Skin epidermis (tissue), 12 donors: ENCODE measurements at regions not wholly inside any gene's neighbourhood (a gene's known extent, or its start where the extent isn't known, plus 50 kb on each side); places are given as distances from the start of the nearest gene placed in this dataset.
A peak's percentile ranks its signal among the peaks of the same experiment; 100 is the strongest.

Source experiments
- H3K27ac ChIP-seq, 21 experiments: fragments of 200-600 bp; sonication (generic) in 11 of 21; one replicate each; pipeline ENCODE4 v1.5.0; 2020; ENCODE audit warnings: mild to moderate bottlenecking in 3 of 21, inconsistent platforms in 2 of 21, moderate library complexity in 2 of 21
- H3K4me3 ChIP-seq, 7 experiments: fragments of 200-600 bp; sonication (generic) in 2 of 7; one replicate each; pipeline ENCODE4 v1.5.0; 2020; ENCODE audit warnings: inconsistent platforms in 2 of 7, mild to moderate bottlenecking in 2 of 7, moderate library complexity in 1 of 7

- no peak overlapping the region for H3K4me3 ChIP-seq
- no peak overlapping the region for H3K27ac ChIP-seq
Observed at GRCh38 chr2:186263673-186264250, 222.3 kb upstream of the ZC3H15 start.

- no peak overlapping the region for H3K27ac ChIP-seq
Observed at GRCh38 chr2:186269536-186269935, 216.5 kb upstream of the ZC3H15 start.

GRCh38 chr2:186273953-186274352, 212.1 kb upstream of the ZC3H15 start:
- Histone ChIP-seq H3K4me3 (no peak overlapping the region), H3K27ac (no peak overlapping the region)

More at GRCh38 chr2:186269536-186269935, 216.5 kb upstream of the ZC3H15 start:
- no peak overlapping the region for H3K4me3 ChIP-seq

GRCh38 chr2:186274936-186275575, 211.0 kb upstream of the ZC3H15 start:
- no peak overlapping the region for H3K27ac ChIP-seq

GRCh38 chr2:186276909-186277308, 209.2 kb upstream of the ZC3H15 start:
- Histone ChIP-seq H3K4me3 (no peak overlapping the region), H3K27ac (no peak overlapping the region)

More at GRCh38 chr2:186274936-186275575, 211.0 kb upstream of the ZC3H15 start:
- no peak overlapping the region for H3K4me3 ChIP-seq

- Histone ChIP-seq H3K4me3 (no peak overlapping the region), H3K27ac (no peak overlapping the region)
Observed at GRCh38 chr2:186281726-186282125, 204.3 kb upstream of the ZC3H15 start.

GRCh38 chr2:186294248-186294888, 191.7 kb upstream of the ZC3H15 start:
- H3K4me3 ChIP-seq, result no peak overlapping the region
- peak overlapping the region in 1 of 21 experiments; percentile 12 for H3K27ac ChIP-seq

GRCh38 chr2:186299610-186300009, 186.4 kb upstream of the ZC3H15 start:
- no peak overlapping the region for H3K27ac ChIP-seq
- no peak overlapping the region for H3K4me3 ChIP-seq

GRCh38 chr2:186302263-186302662, 183.8 kb upstream of the ZC3H15 start:
- no peak overlapping the region for H3K27ac ChIP-seq
- H3K4me3 ChIP-seq, result no peak overlapping the region

- H3K4me3 ChIP-seq, result no peak overlapping the region
- no peak overlapping the region for H3K27ac ChIP-seq
Observed at GRCh38 chr2:186303091-186303490, 183.0 kb upstream of the ZC3H15 start.

GRCh38 chr2:186304064-186304463, 182.0 kb upstream of the ZC3H15 start:
- Histone ChIP-seq H3K27ac (no peak overlapping the region), H3K4me3 (no peak overlapping the region)

GRCh38 chr2:186306754-186307153, 179.3 kb upstream of the ZC3H15 start:
- H3K4me3 ChIP-seq, result no peak overlapping the region
- H3K27ac ChIP-seq, result no peak overlapping the region

GRCh38 chr2:186307871-186308270, 178.2 kb upstream of the ZC3H15 start:
- no peak overlapping the region for H3K4me3 ChIP-seq
- H3K27ac ChIP-seq, result peak overlapping the region in 1 of 21 experiments; percentile 4

- H3K27ac ChIP-seq, result peak overlapping the region in 1 of 21 experiments; percentile 4
- no peak overlapping the region for H3K4me3 ChIP-seq
Observed at GRCh38 chr2:186308347-186308746, 177.7 kb upstream of the ZC3H15 start.

GRCh38 chr2:186309901-186310300, 176.2 kb upstream of the ZC3H15 start:
- Histone ChIP-seq H3K27ac (no peak overlapping the region), H3K4me3 (no peak overlapping the region)

- no peak overlapping the region for H3K4me3 ChIP-seq
- no peak overlapping the region for H3K27ac ChIP-seq
Observed at GRCh38 chr2:186319105-186319504, 167.0 kb upstream of the ZC3H15 start.

GRCh38 chr2:186325827-186326535, 160.1 kb upstream of the ZC3H15 start:
- H3K4me3 ChIP-seq, result no peak overlapping the region
- peak overlapping the region in 1 of 21 experiments; percentile 46 for H3K27ac ChIP-seq

GRCh38 chr2:186327251-186327868, 158.7 kb upstream of the ZC3H15 start:
- no peak overlapping the region for H3K4me3 ChIP-seq
- no peak overlapping the region for H3K27ac ChIP-seq

- H3K27ac ChIP-seq, result no peak overlapping the region
- no peak overlapping the region for H3K4me3 ChIP-seq
Observed at GRCh38 chr2:186328838-186329237, 157.2 kb upstream of the ZC3H15 start.

GRCh38 chr2:186330050-186330449, 156.0 kb upstream of the ZC3H15 start:
- Histone ChIP-seq H3K4me3 (no peak overlapping the region), H3K27ac (no peak overlapping the region)
